Activated CD4-positive, alpha-beta T cell treated with anti-CD3 and anti-CD28 coated beads, Interleukin-2, amount 50 U/mL, for 16 hours (primary cell): ENCODE measurements at regions not wholly inside any gene's neighbourhood (a gene's known extent, or its start where the extent isn't known, plus 50 kb on each side); places are given as distances from the start of the nearest gene placed in this dataset.
"Not testable (repeated sequence)": the region's sequence is repeated elsewhere in the genome, so short reads cannot be mapped to it uniquely, and the experiment has no call there.

Experiments used
- DNase-seq: peaks from one replicate; pipeline ENCODE4 v3.0.0-alpha.2; 2020

DNA sequence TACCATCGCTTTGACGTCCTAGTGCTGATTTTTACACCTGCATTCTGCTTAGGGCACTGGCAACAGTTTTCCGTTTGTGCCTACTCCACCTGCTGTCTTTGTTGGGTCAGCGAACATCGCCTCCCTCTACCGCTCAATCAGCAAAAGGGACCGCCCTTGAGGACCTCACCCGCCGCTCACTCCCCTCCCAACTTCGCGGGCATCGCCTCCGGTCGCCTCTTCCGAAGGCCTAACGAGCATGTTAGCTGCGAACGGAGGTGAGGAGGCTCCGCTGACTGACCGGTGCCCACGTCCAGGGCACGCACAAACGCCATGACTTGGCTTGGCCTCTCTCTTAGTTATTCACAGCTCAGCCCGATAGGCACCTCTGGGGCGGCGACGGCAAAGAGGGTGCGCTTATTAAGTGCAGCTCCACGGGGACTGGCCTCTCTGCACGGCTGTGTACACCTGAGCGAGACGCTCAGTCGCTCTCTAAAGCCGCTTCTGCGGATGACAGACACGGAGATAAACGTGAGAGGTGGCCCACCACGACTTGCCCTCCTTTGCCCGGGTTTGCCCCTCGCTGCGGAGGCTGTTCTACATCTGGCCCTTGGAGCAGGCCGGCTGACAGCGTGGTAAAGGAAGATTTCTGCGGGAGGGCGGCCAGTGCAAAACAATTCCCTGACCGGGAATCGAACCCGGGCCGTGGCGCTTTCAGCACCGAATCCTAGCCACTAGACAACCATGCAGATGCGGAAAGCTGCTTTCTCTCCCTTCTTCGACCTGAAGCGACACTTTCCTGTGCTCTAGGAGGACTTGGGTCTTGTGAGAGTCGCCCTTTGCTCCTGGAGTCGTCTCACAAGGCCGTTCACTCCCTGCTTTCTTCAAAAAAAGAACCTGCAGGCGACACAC lies 81.6 kb upstream of the FCGR1A start:
- not testable (repeated sequence) for DNase-seq

DNA sequence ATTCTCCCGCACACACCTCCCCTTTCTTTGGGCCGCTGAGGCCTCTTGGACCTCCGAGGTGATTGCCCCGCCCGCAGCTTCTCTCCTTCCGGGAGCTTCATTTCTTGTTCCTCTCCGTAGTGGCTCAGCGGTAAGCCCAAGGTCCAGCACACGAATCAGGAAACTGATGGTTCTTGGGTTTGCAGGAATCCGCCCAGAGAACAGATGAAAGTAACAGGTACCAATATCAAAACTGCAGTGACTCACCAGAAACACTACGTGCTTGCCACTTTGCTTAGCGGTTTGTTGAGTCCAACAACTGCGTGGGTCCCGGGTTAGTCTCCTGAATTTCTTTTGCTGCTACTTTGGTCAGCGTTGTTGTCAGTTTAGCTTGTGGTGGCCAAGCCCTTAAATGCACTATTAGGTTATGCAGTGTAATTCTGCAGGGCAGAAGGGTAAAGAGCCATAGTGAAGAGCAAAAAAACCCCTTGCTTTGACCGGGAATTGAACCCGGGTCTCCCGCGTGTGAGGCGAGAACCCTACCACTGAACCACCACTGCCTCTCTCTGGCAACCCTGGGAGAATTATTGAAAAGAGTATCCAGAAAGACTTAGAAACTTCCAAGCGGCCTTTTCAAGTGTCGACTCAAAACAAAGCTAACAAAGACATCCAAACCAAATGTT lies 74.2 kb upstream of the FCGR1A start:
- DNase-seq = peak; percentile 85

DNA sequence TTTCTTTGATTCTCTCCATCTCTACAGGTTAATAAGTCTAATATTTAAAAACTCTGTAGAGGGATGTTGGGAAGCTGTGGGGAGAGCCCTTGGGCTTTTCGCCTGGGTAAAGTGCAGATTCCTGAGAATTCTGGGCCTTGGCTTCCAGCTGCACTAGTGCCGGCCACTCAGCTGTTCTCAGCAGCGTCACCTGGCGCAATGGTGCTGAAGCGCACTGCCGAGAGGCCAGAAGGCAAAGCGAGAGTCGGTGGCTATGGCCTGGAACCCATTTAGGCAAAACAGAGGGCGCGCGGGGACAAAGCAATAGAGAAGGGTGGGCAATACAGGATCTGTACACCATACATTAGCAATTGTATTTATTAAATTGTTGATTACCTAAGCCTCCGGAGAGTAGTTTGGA lies 70.8 kb upstream of the FCGR1A start:
- not testable (repeated sequence) for DNase-seq

DNA sequence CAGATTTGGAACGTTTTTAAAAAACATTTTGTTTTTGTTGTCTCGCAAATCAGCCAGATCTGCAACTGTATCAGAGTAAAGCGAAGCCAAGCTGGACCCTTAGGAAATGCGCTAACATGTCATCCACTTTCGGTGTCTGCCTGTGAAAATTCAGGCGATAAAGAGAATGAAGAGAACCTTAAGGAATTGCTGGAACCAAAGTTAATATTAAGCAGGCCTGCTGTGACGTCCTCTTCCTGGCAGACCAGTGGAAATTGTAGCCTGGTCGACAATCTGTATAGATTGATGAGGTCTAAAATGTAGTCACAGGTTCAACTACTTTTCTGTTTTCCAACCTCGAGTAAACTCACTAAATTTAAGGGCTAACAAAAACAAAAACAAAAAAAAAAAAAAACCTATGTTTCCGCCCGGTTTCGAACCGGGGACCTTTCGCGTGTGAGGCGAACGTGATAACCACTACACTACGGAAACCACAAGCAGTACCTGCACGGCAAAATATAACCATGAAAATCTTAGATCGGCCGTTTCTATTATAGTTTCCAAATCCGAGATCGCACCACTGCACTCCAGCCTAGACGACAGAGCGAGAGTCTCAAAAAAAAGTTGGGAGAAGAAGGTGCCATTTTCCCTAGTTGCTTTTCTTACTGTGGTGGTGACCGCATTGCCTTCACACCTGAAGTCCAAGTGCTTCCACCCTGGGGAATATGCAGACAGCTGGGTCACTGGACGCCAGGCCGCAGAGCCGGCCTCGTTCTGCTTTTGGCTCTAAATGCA lies 70.2 kb upstream of the FCGR1A start:
- peak; percentile 75 for DNase-seq

DNA sequence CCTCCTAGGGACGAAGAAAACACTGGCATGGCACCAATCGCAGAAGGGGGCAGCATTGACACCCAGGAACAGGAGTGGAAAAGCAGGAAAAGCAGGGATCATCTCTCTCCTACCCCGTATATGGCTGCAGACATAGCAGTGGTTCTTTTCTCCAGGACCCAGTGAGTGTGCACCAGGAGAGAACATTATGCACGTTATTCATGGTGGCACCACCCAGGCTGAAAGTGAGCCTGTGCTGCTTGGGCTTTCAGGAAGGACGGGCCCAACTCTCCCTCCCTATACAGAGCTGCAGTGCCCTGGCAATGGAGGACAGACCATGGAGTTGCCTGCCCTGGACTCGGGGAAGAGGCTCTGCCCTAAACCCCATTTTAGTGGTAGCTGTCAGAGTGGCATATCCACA lies 69.0 kb upstream of the FCGR1A start:
- not testable (repeated sequence) for DNase-seq

DNA sequence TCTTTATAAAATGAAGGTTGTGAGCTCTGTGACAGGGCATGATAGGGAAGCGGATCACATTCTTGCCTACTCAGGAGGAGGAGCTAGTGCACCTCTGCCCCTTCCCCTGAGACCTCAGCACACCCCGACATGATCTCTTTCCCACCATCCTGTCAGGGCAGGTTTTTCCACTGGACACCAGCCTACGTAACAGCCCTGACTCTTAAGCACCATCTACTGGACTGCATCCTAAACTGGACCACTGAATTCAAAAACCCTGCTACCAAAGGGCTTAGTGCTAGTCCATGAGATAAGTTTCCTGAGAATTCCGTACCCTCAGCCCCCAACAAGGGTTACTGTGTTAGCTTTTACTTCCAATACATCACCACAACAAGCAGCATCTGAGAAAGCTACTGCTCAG lies 68.5 kb upstream of the FCGR1A start:
- DNase-seq = not testable (repeated sequence)

DNA sequence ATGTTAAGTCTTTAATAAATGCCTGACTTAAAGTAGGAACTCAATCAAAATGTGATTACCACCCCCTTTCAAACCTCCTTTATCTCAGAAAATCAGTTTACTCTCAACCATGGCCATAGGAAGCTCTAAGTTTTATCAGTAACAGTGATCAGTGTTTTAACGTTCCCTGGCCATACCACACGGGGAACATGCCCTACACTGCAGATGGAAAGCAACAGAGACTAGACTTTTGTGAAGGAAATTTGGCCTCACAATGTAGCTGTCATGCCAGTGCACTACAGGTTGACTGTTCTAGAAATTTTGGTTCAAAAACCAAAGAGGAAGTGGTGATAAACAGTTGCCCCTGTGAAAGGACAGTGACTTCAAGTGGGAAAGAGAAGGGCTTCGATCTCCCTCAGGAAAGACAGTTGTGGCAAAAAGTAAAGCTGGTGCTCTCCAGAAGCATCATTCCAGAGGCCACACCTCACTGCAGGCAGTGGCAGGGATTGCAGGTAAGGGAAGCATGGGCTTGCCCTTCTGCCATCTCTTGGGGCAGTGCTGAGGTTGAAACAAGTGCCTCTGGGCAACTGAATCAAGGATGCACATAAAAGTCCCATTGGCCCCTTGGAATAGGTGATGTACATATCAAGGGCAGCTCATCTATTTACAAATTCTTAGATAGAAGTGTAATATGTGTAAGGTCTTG lies 57.7 kb upstream of the FCGR1A start:
- DNase-seq = not testable (repeated sequence)

DNA sequence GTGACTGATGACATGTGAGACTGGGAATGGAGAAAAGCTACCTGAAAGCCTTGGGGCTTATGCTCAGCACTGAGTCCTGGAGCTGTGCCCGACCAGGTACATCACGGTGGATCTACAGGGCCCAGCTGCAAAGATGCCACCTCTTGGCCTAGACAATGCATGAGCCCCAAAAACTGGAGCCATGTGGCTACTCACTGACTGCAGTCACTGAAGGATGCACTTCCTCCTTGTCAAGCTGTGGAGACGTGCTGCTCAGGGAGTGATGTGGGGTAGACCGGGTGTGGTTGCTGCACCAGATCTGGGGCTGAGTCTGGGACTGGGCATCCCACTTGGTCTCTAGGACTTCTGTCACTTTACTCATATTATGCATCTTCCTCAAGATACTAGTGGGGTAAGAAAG lies 55.8 kb upstream of the FCGR1A start:
- DNase-seq = not testable (repeated sequence)

DNA sequence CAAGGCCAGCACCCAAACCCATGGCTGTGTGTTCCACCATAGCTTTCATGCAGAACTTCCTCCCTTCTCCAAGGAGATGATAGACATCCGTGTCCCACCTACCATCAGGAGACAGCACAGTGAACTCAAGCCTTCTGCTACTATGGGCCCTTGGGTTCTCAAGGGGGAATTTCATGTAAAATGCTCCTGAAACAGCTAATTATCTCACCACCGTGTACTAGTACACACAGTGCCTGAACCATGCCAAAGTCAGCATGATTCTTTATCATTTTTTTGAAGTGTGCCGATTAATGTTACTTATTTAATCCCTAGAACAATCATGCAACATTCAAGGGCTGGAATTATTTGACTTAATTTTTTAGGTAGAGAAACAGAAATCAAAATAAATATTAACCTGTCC lies 53.9 kb upstream of the FCGR1A start:
- DNase-seq = not testable (repeated sequence)
